HL-60 (cell line): ENCODE measurements at regions not wholly inside any gene's neighbourhood (a gene's known extent, or its start where the extent isn't known, plus 50 kb on each side); places are given as distances from the start of the nearest gene placed in this dataset.

ENCODE experiments used
- GABPA ChIP-seq: IDR thresholded peaks from 2 replicates; pipeline ENCODE4 v1.6.1; 2012; ENCODE audit warnings: low read depth
- POLR2AphosphoS5 ChIP-seq: IDR thresholded peaks from 2 replicates; pipeline ENCODE4 v1.6.1; 2012; ENCODE audit warnings: low read depth
- TF ChIP-seq, protein P1 (sequence below): IDR thresholded peaks from one replicate; pipeline ENCODE4 v1.5.1; 2011; ENCODE audit warnings: low read length, control low read depth, inconsistent platforms; ENCODE audit not compliant: insufficient read depth
- TF ChIP-seq, protein P2 (sequence below): IDR thresholded peaks from 2 replicates; pipeline ENCODE4 v1.6.1; 2012; ENCODE audit warnings: low read depth; ENCODE audit not compliant: insufficient replicate concordance

DNA sequence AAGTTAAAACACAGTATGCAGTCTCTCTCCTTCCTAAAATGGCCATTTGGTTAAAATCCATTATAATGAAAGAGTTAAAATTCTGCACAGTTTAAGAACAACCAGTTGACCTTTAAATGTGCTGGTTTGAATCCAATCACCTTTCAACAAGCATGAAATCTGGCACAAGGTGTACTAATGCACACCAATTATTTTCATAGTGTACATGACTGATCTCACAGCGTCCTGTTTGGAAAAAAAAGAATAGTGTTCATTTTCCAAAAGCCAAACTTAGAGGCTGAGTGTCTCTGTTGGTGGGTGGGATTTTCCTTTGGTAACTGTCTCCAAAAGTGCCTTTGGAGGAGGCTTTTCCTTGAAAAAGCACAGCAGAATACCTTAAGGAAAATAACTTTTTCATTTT lies 180.6 kb downstream of the DEPDC1B start:
- TF ChIP-seq, protein P1, sequence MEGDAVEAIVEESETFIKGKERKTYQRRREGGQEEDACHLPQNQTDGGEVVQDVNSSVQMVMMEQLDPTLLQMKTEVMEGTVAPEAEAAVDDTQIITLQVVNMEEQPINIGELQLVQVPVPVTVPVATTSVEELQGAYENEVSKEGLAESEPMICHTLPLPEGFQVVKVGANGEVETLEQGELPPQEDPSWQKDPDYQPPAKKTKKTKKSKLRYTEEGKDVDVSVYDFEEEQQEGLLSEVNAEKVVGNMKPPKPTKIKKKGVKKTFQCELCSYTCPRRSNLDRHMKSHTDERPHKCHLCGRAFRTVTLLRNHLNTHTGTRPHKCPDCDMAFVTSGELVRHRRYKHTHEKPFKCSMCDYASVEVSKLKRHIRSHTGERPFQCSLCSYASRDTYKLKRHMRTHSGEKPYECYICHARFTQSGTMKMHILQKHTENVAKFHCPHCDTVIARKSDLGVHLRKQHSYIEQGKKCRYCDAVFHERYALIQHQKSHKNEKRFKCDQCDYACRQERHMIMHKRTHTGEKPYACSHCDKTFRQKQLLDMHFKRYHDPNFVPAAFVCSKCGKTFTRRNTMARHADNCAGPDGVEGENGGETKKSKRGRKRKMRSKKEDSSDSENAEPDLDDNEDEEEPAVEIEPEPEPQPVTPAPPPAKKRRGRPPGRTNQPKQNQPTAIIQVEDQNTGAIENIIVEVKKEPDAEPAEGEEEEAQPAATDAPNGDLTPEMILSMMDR, result no peak
- TF ChIP-seq, protein P2, sequence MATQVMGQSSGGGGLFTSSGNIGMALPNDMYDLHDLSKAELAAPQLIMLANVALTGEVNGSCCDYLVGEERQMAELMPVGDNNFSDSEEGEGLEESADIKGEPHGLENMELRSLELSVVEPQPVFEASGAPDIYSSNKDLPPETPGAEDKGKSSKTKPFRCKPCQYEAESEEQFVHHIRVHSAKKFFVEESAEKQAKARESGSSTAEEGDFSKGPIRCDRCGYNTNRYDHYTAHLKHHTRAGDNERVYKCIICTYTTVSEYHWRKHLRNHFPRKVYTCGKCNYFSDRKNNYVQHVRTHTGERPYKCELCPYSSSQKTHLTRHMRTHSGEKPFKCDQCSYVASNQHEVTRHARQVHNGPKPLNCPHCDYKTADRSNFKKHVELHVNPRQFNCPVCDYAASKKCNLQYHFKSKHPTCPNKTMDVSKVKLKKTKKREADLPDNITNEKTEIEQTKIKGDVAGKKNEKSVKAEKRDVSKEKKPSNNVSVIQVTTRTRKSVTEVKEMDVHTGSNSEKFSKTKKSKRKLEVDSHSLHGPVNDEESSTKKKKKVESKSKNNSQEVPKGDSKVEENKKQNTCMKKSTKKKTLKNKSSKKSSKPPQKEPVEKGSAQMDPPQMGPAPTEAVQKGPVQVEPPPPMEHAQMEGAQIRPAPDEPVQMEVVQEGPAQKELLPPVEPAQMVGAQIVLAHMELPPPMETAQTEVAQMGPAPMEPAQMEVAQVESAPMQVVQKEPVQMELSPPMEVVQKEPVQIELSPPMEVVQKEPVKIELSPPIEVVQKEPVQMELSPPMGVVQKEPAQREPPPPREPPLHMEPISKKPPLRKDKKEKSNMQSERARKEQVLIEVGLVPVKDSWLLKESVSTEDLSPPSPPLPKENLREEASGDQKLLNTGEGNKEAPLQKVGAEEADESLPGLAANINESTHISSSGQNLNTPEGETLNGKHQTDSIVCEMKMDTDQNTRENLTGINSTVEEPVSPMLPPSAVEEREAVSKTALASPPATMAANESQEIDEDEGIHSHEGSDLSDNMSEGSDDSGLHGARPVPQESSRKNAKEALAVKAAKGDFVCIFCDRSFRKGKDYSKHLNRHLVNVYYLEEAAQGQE, result no peak
- no peak for TF ChIP-seq POLR2AphosphoS5
- no peak for TF ChIP-seq GABPA
